WTC11 (cell line): ENCODE measurements at regions not wholly inside any gene's neighbourhood (a gene's known extent, or its start where the extent isn't known, plus 50 kb on each side); places are given as distances from the start of the nearest gene placed in this dataset.

Experiments
- ATAC-seq: fragments of 200-7000 bp; cut with Tn5 transposase; 2 replicates; pipeline ENCODE4 v1.10.0; 2021; ENCODE audit warnings: mild to moderate bottlenecking, moderate library complexity
- CTCF ChIA-PET: fragments of 300-600 bp; sonication (Branson Sonifier 250); formaldehyde crosslinking; loops from one replicate; lab custom pipeline; 2021; ENCODE audit warnings: antibody characterized with exemption; lab: Charles Lee
- POLR2A ChIA-PET: fragments of 350-600 bp; sonication (Branson Sonifier 250); formaldehyde crosslinking; loops from one replicate; lab custom pipeline; 2021; ENCODE audit warnings: antibody characterized with exemption; lab: Charles Lee
- DNase-seq: peaks from one replicate; pipeline ENCODE4 v3.0.0; 2021; ENCODE audit warnings: low spot score
- H3K27ac Mint-ChIP-seq: 2 replicates; pipeline ENCODE4 v1.8.0; 2021; ENCODE audit warnings: mixed read lengths
- H3K27me3 Mint-ChIP-seq: 2 replicates; pipeline ENCODE4 v1.8.0; 2021; ENCODE audit warnings: low read depth, mild to moderate bottlenecking, moderate library complexity, mixed read lengths
- H3K36me3 Mint-ChIP-seq: 2 replicates; pipeline ENCODE4 v1.8.0; 2021; ENCODE audit warnings: mixed read lengths
- H3K4me1 Mint-ChIP-seq: 2 replicates; pipeline ENCODE4 v1.8.0; 2022; ENCODE audit warnings: mixed read lengths
- H3K4me3 Mint-ChIP-seq: 2 replicates; pipeline ENCODE4 v1.8.0; 2021; ENCODE audit warnings: mild to moderate bottlenecking, moderate library complexity, mixed read lengths
- H3K9me3 Mint-ChIP-seq: 2 replicates; pipeline ENCODE4 v1.8.0; 2021; ENCODE audit warnings: mixed read lengths
- CREM ChIP-seq: sonication (generic); formaldehyde crosslinking; IDR thresholded peaks from 2 replicates; pipeline ENCODE4 v1.8.1; 2022; ENCODE audit warnings: mild to moderate bottlenecking, missing genetic modification reagents, moderate library complexity
- FOXP4 ChIP-seq: sonication (generic); formaldehyde crosslinking; IDR thresholded peaks from 2 replicates; pipeline ENCODE4 v1.8.0; 2022; ENCODE audit warnings: mild to moderate bottlenecking, missing genetic modification reagents
- SMAD3 ChIP-seq: sonication (generic); formaldehyde crosslinking; IDR thresholded peaks from 2 replicates; pipeline ENCODE4 v1.8.0; 2022; ENCODE audit warnings: missing genetic modification reagents, mild to moderate bottlenecking, borderline replicate concordance
- SMAD4 ChIP-seq: sonication (generic); formaldehyde crosslinking; IDR thresholded peaks from 2 replicates; pipeline ENCODE4 v1.8.0; 2022; ENCODE audit warnings: mild to moderate bottlenecking, missing genetic modification reagents
- TEAD1 ChIP-seq: sonication (generic); formaldehyde crosslinking; IDR thresholded peaks from 2 replicates; pipeline ENCODE4 v1.8.0; 2022; ENCODE audit warnings: mild to moderate bottlenecking, missing genetic modification reagents
- ZNF121 ChIP-seq: sonication (generic); formaldehyde crosslinking; IDR thresholded peaks from 2 replicates; pipeline ENCODE4 v1.8.0; 2023; ENCODE audit warnings: missing genetic modification reagents
- ZNF232 ChIP-seq: sonication (generic); formaldehyde crosslinking; IDR thresholded peaks from 2 replicates; pipeline ENCODE4 v1.8.0; 2022; ENCODE audit warnings: mild to moderate bottlenecking, missing genetic modification reagents
- ZNF281 ChIP-seq: sonication (generic); formaldehyde crosslinking; IDR thresholded peaks from 2 replicates; pipeline ENCODE4 v1.8.0; 2023; ENCODE audit warnings: mild to moderate bottlenecking, missing genetic modification reagents
- ZNF423 ChIP-seq: fragments of 250-450 bp; sonication (Bioruptor Pico); IDR thresholded peaks from 2 replicates; pipeline ENCODE4 v2.1.2; 2022; ENCODE audit warnings: mild to moderate bottlenecking, moderate library complexity
- TF ChIP-seq, protein P1 (sequence below): fragments of 250-450 bp; sonication (Bioruptor Pico); conservative IDR thresholded peaks from 2 replicates; pipeline ENCODE4 v1.9.0; 2021; ENCODE audit warnings: mild to moderate bottlenecking
- TF ChIP-seq, protein P2 (sequence below): fragments of 250-450 bp; sonication (Bioruptor Pico); IDR thresholded peaks from 2 replicates; pipeline ENCODE4 v1.9.0; 2021; ENCODE audit warnings: mild to moderate bottlenecking, borderline replicate concordance
- TF ChIP-seq, protein P3 (sequence below): sonication (generic); formaldehyde crosslinking; IDR thresholded peaks from 2 replicates; pipeline ENCODE4 v1.8.1; 2023; ENCODE audit warnings: mild to moderate bottlenecking, missing genetic modification reagents, moderate library complexity
- TF ChIP-seq, protein P4 (sequence below): fragments of 250-450 bp; sonication (Bioruptor Pico); IDR thresholded peaks from 2 replicates; pipeline ENCODE4 v1.8.0; 2021; ENCODE audit warnings: mild to moderate bottlenecking
- TF ChIP-seq, protein P5 (sequence below): sonication (generic); formaldehyde crosslinking; IDR thresholded peaks from 2 replicates; pipeline ENCODE4 v1.8.1; 2022; ENCODE audit warnings: low read depth, missing genetic modification reagents, borderline replicate concordance

- no peak for ATAC-seq
- Mint-ChIP-seq H3K27me3 (peaks cover 18% of the 10 kb centered on the region), H3K36me3 (peaks cover 19% of the 10 kb centered on the region), H3K27ac (no peak overlapping the region), H3K4me3 (no peak overlapping the region)
- CTCF ChIA-PET, result no interaction called here
- TF ChIP-seq, protein P1, sequence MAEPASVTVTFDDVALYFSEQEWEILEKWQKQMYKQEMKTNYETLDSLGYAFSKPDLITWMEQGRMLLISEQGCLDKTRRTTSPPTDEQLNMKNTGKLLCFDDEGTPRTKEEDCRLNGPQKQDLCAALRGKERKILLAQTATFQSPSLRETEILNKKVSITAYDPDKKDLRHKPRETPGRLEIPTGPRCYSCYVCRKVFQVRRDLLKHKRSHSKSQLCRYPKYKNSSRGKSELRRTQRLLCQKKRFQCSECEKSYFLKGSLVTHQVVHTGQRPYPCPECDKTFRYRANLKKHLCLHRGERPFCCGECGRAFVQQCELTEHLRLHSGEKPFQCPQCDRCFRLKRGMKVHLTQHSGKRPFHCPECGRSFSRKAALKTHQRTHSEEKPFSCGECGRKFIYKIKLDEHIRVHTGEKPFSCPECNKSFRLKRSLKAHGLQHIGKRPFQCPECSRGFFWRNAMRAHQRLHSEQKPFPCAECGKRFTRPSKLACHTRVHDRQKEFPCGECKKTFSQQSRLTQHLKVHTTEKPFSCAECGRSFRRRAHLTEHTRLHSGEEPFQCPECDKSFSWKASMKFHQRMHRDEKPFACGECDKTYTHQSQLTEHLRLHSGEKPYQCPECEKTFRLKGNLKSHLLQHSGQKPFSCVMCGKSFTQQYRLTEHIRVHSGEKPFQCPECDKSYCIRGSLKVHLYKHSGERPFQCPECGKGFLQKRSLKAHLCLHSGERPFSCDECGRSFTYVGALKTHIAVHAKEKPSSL, result no peak
- TF ChIP-seq, protein P2, sequence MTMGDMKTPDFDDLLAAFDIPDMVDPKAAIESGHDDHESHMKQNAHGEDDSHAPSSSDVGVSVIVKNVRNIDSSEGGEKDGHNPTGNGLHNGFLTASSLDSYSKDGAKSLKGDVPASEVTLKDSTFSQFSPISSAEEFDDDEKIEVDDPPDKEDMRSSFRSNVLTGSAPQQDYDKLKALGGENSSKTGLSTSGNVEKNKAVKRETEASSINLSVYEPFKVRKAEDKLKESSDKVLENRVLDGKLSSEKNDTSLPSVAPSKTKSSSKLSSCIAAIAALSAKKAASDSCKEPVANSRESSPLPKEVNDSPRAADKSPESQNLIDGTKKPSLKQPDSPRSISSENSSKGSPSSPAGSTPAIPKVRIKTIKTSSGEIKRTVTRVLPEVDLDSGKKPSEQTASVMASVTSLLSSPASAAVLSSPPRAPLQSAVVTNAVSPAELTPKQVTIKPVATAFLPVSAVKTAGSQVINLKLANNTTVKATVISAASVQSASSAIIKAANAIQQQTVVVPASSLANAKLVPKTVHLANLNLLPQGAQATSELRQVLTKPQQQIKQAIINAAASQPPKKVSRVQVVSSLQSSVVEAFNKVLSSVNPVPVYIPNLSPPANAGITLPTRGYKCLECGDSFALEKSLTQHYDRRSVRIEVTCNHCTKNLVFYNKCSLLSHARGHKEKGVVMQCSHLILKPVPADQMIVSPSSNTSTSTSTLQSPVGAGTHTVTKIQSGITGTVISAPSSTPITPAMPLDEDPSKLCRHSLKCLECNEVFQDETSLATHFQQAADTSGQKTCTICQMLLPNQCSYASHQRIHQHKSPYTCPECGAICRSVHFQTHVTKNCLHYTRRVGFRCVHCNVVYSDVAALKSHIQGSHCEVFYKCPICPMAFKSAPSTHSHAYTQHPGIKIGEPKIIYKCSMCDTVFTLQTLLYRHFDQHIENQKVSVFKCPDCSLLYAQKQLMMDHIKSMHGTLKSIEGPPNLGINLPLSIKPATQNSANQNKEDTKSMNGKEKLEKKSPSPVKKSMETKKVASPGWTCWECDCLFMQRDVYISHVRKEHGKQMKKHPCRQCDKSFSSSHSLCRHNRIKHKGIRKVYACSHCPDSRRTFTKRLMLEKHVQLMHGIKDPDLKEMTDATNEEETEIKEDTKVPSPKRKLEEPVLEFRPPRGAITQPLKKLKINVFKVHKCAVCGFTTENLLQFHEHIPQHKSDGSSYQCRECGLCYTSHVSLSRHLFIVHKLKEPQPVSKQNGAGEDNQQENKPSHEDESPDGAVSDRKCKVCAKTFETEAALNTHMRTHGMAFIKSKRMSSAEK (CRISPR knock-in tag), result no peak
- TF ChIP-seq, protein P3, sequence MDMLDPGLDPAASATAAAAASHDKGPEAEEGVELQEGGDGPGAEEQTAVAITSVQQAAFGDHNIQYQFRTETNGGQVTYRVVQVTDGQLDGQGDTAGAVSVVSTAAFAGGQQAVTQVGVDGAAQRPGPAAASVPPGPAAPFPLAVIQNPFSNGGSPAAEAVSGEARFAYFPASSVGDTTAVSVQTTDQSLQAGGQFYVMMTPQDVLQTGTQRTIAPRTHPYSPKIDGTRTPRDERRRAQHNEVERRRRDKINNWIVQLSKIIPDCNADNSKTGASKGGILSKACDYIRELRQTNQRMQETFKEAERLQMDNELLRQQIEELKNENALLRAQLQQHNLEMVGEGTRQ, result no peak
- TF ChIP-seq, protein P4, sequence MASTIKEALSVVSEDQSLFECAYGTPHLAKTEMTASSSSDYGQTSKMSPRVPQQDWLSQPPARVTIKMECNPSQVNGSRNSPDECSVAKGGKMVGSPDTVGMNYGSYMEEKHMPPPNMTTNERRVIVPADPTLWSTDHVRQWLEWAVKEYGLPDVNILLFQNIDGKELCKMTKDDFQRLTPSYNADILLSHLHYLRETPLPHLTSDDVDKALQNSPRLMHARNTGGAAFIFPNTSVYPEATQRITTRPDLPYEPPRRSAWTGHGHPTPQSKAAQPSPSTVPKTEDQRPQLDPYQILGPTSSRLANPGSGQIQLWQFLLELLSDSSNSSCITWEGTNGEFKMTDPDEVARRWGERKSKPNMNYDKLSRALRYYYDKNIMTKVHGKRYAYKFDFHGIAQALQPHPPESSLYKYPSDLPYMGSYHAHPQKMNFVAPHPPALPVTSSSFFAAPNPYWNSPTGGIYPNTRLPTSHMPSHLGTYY, result no peak
- TF ChIP-seq CREM (no peak), SMAD4 (CRISPR knock-in tag) (no peak)
- TF ChIP-seq, all 79 proteins: peak for 0
- POLR2A ChIA-PET, result no interaction called here
- no peak for DNase-seq
- Mint-ChIP-seq H3K4me1 (no peaks in the 10 kb centered on the region), H3K9me3 (peaks cover 49% of the 10 kb centered on the region)
These were observed 105.7 kb upstream of the LDAH start for GRCh38 chr2:20928617-20929016.

- ChIA-PET POLR2A (no interaction called here), CTCF (interaction anchor here (0.9 kb wide), 1 partner anchor 264 kb away, joined by 3 read pairs; no protein-coding TSS in a partner anchor)
These were observed 102.5 kb upstream of the LDAH start for GRCh38 chr2:20925265-20925889.

More at GRCh38 chr2:20925265-20925889, 102.5 kb upstream of the LDAH start:
- TF ChIP-seq ZNF423 (CRISPR knock-in tag), result no peak
- TF ChIP-seq, protein P5, sequence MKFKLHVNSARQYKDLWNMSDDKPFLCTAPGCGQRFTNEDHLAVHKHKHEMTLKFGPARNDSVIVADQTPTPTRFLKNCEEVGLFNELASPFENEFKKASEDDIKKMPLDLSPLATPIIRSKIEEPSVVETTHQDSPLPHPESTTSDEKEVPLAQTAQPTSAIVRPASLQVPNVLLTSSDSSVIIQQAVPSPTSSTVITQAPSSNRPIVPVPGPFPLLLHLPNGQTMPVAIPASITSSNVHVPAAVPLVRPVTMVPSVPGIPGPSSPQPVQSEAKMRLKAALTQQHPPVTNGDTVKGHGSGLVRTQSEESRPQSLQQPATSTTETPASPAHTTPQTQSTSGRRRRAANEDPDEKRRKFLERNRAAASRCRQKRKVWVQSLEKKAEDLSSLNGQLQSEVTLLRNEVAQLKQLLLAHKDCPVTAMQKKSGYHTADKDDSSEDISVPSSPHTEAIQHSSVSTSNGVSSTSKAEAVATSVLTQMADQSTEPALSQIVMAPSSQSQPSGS, result no peak
- TF ChIP-seq SMAD3 (CRISPR knock-in tag), result 0 out of 2 replicates have a peak, but pooled peaks have one; percentile 15
- TF ChIP-seq FOXP4, result 0 out of 2 replicates have a peak, but pooled peaks have one; percentile 34
- TF ChIP-seq ZNF121 (CRISPR knock-in tag), result peak; percentile 35; the same call in 1 of the 2 replicates
- no peak for TF ChIP-seq ZNF232 (CRISPR knock-in tag)
- TF ChIP-seq ZNF281, result 0 out of 2 replicates have a peak, but pooled peaks have one; percentile 62
- TF ChIP-seq TEAD1 (CRISPR knock-in tag), result 0 out of 2 replicates have a peak, but pooled peaks have one; percentile 61
- TF ChIP-seq, all 79 proteins: peak for 5
- ATAC-seq (peak; percentile 75; the same call in 1 of the 2 replicates), DNase-seq (peak; percentile 72)
- Mint-ChIP-seq H3K27ac (no peak overlapping the region), H3K4me1 (no peaks in the 10 kb centered on the region), H3K4me3 (no peak overlapping the region), H3K9me3 (peaks cover 45% of the 10 kb centered on the region), H3K27me3 (peaks cover 18% of the 10 kb centered on the region), H3K36me3 (peaks cover 19% of the 10 kb centered on the region)
